IPS-NIHi7 (cell line): ENCODE measurements at regions not wholly inside any gene's neighbourhood (a gene's known extent, or its start where the extent isn't known, plus 50 kb on each side); places are given as distances from the start of the nearest gene placed in this dataset.

ENCODE experiments used
- DNase-seq: peaks from one replicate; pipeline ENCODE4 v3.0.0; 2012; ENCODE audit warnings: mixed read lengths; ENCODE audit errors: extremely low spot score

- DNase-seq = no peak
Observed at GRCh38 chr1:229964281-229964680, 102.8 kb upstream of the GALNT2 start.

- no peak for DNase-seq
Observed at GRCh38 chr1:229970714-229971113, 96.3 kb upstream of the GALNT2 start.

GRCh38 chr1:229971141-229971540 lies 95.9 kb upstream of the GALNT2 start:
- DNase-seq = no peak

GRCh38 chr1:229972600-229973296 lies 94.3 kb upstream of the GALNT2 start:
- peak; percentile 82 for DNase-seq

GRCh38 chr1:229973297-229973612 lies 93.8 kb upstream of the GALNT2 start:
- DNase-seq = no peak

GRCh38 chr1:229975047-229975446 lies 92.0 kb upstream of the GALNT2 start:
- no peak for DNase-seq

DNA sequence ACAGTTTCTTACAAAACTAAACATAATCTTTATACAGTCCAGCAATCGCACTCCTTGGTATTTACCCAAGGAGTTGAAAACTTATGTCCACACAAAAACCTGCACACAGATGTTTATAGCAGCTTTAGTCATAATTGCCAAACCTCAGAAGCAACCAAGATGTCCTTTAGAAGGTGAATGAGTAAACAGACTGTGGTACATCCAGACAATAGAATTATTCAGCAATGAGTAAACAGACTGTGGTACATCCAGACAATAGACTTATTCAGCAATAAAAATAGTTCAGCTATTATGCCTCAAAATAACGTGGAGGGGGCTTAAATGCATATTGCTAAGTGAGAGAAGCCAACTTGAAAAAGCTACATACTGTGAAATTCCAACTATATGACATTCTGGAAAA lies 87.0 kb upstream of the GALNT2 start:
- no peak for DNase-seq

DNA sequence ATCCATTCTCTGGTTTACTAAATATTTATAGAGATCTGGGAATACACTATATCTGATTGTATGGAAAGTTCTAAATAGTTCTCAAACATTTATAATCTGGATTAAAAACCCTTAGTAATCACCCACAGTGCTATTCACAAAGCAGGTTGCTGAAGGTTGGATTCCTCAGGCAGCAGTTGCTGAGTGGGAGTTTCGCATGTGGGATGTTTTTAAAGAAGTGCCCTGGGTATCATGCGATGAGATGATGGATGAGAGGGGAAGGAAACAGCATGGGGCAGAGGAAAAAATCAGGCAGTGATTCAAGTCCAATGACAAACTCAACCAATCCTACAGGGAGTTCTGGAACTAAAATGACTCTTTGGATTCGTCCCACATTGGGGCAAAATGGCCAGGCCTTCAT lies 85.3 kb upstream of the GALNT2 start:
- no peak for DNase-seq

GRCh38 chr1:229984310-229984991 lies 82.6 kb upstream of the GALNT2 start:
- DNase-seq = no peak

DNA sequence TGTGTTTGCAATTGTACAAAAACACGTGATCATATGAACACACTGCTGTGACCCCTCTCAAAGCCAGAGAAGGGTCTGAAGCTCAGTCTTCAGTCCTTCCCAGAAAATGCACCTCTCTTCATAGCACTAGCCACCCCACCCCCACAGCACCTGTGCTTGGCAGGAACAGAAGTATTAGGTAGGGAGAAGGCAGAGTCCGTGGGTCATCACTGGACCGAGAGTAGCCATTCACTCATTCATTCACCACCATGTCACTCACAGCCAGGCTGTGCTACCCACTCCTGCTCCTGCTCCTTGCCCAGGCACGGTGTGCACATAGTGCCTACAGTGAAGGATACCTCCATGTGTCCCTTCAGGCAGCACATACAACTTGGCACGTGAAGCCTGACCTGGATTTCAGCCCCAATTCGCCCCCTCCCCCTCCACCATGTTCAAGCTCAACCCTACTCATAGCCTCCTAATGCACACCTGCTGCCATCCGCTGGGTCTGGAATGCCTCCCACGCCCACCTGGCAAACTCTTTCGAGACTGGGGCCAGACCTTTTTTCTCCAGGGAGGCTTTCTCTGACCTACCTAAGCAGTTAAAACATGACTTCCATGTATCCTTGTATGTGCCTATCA lies 81.9 kb upstream of the GALNT2 start:
- DNase-seq = no peak

DNA sequence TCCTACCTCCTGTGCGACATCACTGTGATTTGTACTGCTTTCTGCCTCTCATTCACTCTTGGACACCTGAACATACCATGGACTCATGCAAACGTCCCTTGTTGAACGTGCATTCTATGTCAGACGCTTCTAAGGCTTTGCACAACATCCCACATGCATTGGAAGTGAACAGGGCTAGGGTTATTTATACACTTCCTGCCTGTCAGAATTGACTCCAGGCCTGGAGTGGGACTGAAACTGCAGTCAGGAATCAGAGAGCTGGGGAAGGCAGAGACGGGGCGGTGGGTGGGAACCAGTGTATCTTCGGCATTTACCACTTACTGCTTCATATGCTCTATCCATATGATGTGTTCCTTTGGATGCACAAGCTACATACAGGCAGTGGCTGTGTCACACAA lies 81.4 kb upstream of the GALNT2 start:
- no peak for DNase-seq

DNA sequence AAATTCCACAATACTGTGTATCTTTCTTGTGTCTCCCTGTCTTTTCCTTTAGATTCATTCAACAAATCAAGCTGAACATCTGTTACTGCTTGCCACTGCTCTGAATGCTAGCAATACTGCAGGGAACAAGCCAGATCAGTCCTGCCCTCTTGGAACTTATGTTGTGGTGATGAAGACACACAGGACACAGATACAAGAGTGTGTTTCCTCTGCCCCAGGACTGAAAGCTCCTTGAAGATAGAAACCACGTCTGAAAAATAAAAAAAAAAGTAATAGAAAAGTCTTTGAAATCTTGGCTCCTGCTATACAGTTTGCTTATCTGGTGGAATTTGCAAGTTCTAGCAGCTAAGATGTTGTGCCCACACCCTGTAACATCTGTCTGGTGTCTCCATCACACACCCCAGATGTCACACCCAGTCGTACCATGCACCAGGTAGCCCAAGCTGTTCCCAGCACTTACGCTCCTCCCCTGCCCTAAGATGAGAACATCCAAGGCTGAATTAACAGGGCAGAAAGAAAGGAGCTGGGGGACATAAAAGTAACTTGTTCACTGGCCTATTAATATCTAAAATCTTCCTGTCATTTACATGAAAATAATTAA lies 80.2 kb upstream of the GALNT2 start:
- no peak for DNase-seq

DNA sequence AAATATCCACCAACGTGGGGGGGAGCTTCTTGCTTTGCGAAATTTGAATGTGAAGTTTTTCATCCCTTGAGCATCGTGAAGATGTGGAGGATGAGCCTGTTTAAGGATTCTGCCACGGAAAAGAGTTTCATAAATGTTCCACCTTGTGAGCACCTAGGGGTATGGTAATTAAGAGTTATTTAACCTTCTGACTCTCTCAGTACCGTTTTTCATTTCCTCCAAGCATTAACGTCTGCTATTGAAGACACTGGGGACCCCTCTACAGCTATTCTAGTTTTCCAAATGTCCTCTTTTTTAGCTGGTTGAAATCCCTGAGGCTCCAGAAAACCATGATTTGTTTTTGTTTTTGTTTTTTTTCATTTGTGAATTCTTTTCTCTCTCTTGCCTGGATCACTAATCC lies 79.1 kb upstream of the GALNT2 start:
- DNase-seq = no peak

- DNase-seq = no peak
Observed at GRCh38 chr1:229988534-229988933, 78.5 kb upstream of the GALNT2 start.

GRCh38 chr1:229989591-229990248 lies 77.3 kb upstream of the GALNT2 start:
- DNase-seq = no peak

DNA sequence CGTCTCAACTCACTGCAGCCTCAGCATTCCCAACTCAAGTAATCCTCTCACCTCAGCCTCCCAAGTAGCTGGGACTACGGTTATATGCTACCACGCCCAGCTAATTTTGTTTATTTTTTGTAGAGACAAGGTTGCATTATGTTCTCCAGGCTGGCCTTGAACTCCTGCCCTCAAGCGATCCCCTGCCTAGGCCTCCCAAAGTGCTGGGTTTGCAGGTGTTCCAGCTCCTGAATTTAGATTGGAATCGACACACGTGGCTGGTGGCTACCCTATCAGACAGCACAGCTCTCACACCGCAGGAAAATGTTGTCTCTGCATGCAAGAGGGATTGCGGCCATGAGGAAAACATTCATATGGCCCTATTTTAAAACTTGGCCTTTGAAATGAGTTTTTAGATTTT lies 76.7 kb upstream of the GALNT2 start:
- DNase-seq = no peak

DNA sequence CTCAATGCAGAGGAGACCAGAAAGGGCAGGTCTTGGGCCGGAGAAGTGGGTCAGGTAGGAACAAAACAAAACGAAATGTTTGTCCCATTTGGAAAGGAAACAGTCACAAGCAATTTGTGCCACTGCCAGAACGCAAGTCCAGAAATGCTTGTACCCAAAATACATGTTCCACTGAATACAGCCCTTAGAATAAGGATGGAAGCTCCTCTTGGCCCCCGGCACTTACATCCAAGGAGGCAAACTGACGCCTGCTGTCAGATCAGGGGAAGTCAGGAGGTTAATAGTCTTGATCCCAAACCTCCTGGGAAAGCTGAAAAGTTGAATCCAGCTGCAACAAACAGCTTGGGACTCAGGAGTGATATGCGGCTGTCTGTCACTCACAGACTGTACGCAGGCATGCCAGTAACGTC lies 75.9 kb upstream of the GALNT2 start:
- no peak for DNase-seq

DNA sequence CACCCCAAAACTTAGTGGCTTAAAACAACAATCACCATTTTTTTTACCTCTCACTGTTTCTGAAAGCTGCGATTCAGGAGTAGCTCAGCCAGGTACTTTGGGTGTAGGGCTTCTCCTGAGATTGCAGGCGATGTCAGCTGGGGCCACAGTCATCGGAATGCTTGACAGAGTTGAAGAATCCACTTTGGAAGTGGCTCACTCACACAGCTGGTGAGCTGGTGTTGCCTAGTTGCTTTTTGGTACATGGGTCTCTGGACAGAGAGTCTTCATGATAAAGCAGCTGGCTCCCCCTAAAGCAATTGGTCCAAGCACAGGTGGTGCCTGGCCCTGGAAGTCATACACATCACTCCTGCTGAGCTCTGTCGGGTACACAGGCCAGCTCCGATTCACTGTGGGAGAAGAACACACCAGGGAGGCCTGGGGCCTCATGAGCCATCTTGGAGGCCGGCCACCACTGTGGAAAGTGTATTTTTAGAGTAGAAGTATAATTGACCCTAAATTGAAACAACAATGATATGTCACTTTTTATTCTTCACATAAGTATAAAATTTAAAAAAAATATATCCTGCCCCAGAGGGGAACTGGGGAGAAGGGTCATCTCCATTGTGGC lies 75.2 kb upstream of the GALNT2 start:
- DNase-seq = no peak

- DNase-seq = no peak
Observed at GRCh38 chr1:229993060-229993459, 74.0 kb upstream of the GALNT2 start.

DNA sequence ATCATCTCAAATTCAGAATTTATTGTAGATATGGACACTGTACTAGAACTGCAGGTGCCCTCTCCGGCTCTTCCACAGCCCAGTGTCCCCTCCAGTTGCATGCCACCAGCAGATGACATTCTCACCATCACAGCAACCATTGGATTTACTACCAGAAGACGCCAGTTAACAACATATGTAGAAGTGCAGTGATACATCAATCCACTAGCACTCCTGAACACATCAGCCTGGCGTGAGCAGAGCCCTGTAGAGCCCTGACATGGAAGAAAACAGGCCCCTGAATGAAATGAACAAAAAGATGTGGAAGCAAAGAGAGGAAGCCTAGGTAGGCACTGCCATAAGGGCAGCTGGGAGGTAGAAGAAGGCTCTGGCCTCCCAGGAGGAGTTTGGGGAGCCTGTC lies 73.1 kb upstream of the GALNT2 start:
- DNase-seq = no peak

DNA sequence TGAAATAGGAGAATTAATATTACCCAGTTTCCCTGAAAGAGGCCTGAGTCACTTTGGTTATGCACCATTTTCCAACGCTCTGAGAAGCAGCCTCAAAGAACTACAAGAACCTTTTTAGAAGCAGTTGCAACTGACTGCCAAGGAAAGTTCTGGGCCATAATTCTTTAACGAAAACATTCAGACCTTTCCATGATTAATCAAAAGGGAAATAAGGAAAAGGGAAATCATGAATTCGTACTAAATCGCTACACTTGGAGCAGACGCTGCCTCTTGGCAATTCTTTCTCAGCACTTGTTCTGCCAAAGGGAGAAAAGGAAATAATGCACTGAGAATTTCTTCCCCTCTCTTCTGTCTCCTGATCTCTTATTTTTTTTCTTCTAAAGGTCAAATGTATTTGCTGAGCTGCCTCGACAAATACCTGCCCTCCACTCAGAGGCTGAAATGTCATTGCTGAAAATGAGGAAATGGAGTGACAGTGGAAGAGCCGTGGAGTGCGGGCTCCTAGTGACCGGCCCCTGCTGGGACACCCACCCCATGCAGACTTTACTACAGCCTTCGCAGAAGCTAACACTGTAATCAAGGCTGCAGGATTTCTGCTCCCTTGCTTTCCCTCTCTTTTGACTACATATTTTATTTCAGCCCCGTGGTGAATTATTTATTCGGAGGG lies 67.9 kb upstream of the GALNT2 start:
- DNase-seq = no peak
